ENCODE measurements at regions not wholly inside any gene's neighbourhood (a gene's known extent, or its start where the extent isn't known, plus 50 kb on each side); places are given as distances from the start of the nearest gene placed in this dataset.

- CTCF ChIA-PET (ENCODE audit: low intra/inter-chr PET ratio) = interaction anchor here (2.7 kb wide), 1 partner anchor 240 kb away, joined by 16 read pairs; no protein-coding TSS in a partner anchor
- Histone ChIP-seq H3K36me3 (ENCODE audit: control insufficient read depth, insufficient read depth, low read length) (no peaks in the 10 kb centered on the region), H3K79me2 (ENCODE audit: control insufficient read depth, insufficient read depth, low read length) (no peaks in the 10 kb centered on the region), H4K20me1 (replicated peaks; ENCODE audit: control insufficient read depth, insufficient read depth, low read length) (no peaks in the 10 kb centered on the region), H3K9ac (ENCODE audit: insufficient read depth in 1 of 2, low read depth in 2 of 2, low read length in 2 of 2) (no peak overlapping the region), H3K9me3 (replicated peaks; ENCODE audit: control insufficient read depth, insufficient read depth, low read depth, low read length) (no peaks in the 10 kb centered on the region), H2AFZ (ENCODE audit: low read depth, low read length) (no peak overlapping the region), H3K27me3 (ENCODE audit: control insufficient read depth in 2 of 2, insufficient read depth in 2 of 2, low read length in 2 of 2) (peaks cover 0 to 3% of the 10 kb centered on the region in 2 experiments; a peak in 3 of 5 replicates), H3K4me3 (no peak overlapping the region), H3K4me2 (ENCODE audit: insufficient read depth, low read length) (no peak overlapping the region), H3K4me1 (replicated peaks in 1 of 2; ENCODE audit: control insufficient read depth in 2 of 2, insufficient read depth in 2 of 2, low read length in 2 of 2) (peaks cover 0 to 10% of the 10 kb centered on the region in 2 experiments; a peak in 1 of 5 replicates), H3K27ac (ENCODE audit: extremely low read depth, low read depth, low read length) (no peak overlapping the region), H3K9me1 (ENCODE audit: control insufficient read depth, insufficient read depth, low read length) (no peaks in the 10 kb centered on the region)
- DNase-seq (ENCODE audit: extremely low read depth in 1 of 4, low spot score in 3 of 4) (no peak), ATAC-seq (no peak), FAIRE-seq (no peak)
- in situ Hi-C loops (cut with MboI) = no loop called here
- BruUV-seq (replicated peaks) = no TSS peak
- intact Hi-C loops (cut with micrococcal nuclease) = loop anchor here (10.0 kb wide), 1 partner anchor 438 kb away; no protein-coding TSS in a partner anchor
- TF ChIP-seq, protein P1, sequence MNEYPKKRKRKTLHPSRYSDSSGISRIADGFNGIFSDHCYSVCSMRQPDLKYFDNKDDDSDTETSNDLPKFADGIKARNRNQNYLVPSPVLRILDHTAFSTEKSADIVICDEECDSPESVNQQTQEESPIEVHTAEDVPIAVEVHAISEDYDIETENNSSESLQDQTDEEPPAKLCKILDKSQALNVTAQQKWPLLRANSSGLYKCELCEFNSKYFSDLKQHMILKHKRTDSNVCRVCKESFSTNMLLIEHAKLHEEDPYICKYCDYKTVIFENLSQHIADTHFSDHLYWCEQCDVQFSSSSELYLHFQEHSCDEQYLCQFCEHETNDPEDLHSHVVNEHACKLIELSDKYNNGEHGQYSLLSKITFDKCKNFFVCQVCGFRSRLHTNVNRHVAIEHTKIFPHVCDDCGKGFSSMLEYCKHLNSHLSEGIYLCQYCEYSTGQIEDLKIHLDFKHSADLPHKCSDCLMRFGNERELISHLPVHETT (CRISPR knock-in tag; conservative IDR thresholded peaks at IDR 0.05 in 1 of 2, IDR thresholded peaks at IDR 0.05 in 1 of 2) = no peak
- TF ChIP-seq HBP1 (CRISPR knock-in tag; IDR thresholded peaks at IDR 0.05) (no peak), THRAP3 (IDR thresholded peaks at IDR 0.05; ENCODE audit: borderline replicate concordance) (no peak), NCOA6 (IDR thresholded peaks at IDR 0.05) (no peak), CLOCK (CRISPR knock-in tag; IDR thresholded peaks at IDR 0.05; ENCODE audit: borderline replicate concordance) (no peak), RFX7 (CRISPR knock-in tag; IDR thresholded peaks at IDR 0.05) (no peak), ZBTB2 (IDR thresholded peaks at IDR 0.05) (no peak), MCM2 (IDR thresholded peaks at IDR 0.05; ENCODE audit: low read depth) (no peak)
- POLR2A ChIA-PET = interaction anchor here (0.8 kb wide), 1 partner anchor 162 kb away, joined by 5 read pairs; no protein-coding TSS in a partner anchor
These were observed 146.8 kb downstream of the TENT5C start for GRCh38 chr1:117752661-117753060.
